ENCODE measurements at regions not wholly inside any gene's neighbourhood (a gene's known extent, or its start where the extent isn't known, plus 50 kb on each side); places are given as distances from the start of the nearest gene placed in this dataset.

GRCh38 chr2:79447463-79447862 is 65.4 kb upstream of the CTNNA2 start (continued):
- TF ChIP-seq CTCF (conservative IDR thresholded peaks at IDR 0.05; ENCODE audit: low read depth in 2 of 2) (no peak), ZNF331 (CRISPR knock-in tag; IDR thresholded peaks at IDR 0.05; ENCODE audit: low read depth) (no peak)

GRCh38 chr2:79446313-79446712 is 66.5 kb upstream of the CTNNA2 start:
- ATAC-seq (no peak), DNase-seq (ENCODE audit: low spot score) (no peak)
- Histone ChIP-seq H3K27ac (ENCODE audit: low read depth) (no peak overlapping the region), H3K4me1 (ENCODE audit: insufficient read depth) (peaks cover 28% of the 10 kb centered on the region), H2AFZ (no peak overlapping the region), H3K27me3 (ENCODE audit: insufficient read depth) (no peaks in the 10 kb centered on the region), H3K36me3 (ENCODE audit: insufficient read depth) (no peaks in the 10 kb centered on the region), H3K79me2 (replicated peaks; ENCODE audit: insufficient read depth) (no peaks in the 10 kb centered on the region), H4K20me1 (replicated peaks; ENCODE audit: insufficient read depth) (no peaks in the 10 kb centered on the region), H3K4me2 (no peak overlapping the region), H3K9me2 (ENCODE audit: insufficient read depth) (0 out of 2 replicates have a peak, but pooled peaks cover 2% of the 10 kb centered on the region), H3F3A (replicated peaks; ENCODE audit: low read depth) (no peaks in the 10 kb centered on the region), H3K4me3 (no peak overlapping the region)
- Mint-ChIP-seq H3K36me3 (ENCODE audit: low read depth) (0 out of 3 replicates have a peak, but pooled peaks cover 3% of the 10 kb centered on the region), H3K4me3 (no peak overlapping the region), H3K27ac (no peak overlapping the region), H3K4me1 (peaks cover 33% of the 10 kb centered on the region), H3K27me3 (ENCODE audit: insufficient read depth, low read depth, poor library complexity) (no peaks in the 10 kb centered on the region), H3K9me3 (peaks cover 3% of the 10 kb centered on the region; the same call in 1 of the 3 replicates)
- TF ChIP-seq CTCF (conservative IDR thresholded peaks at IDR 0.05; ENCODE audit: low read depth in 2 of 2) (no peak), ETS1 (IDR thresholded peaks at IDR 0.05) (no peak), ZNF331 (CRISPR knock-in tag; IDR thresholded peaks at IDR 0.05; ENCODE audit: low read depth) (no peak), STAT1 (IDR thresholded peaks at IDR 0.05; ENCODE audit: unreplicated experiment) (no peak), NANOG (IDR thresholded peaks at IDR 0.05; ENCODE audit: borderline replicate concordance) (no peak), ZNF114 (CRISPR knock-in tag; IDR thresholded peaks at IDR 0.05) (no peak), CREB1 (CRISPR knock-in tag; IDR thresholded peaks at IDR 0.05; ENCODE audit: low read depth) (no peak), ZNF462 (CRISPR knock-in tag; IDR thresholded peaks at IDR 0.05) (no peak), REST (IDR thresholded peaks at IDR 0.05; ENCODE audit: unreplicated experiment) (no peak)
